ENCODE measurements at regions not wholly inside any gene's neighbourhood (a gene's known extent, or its start where the extent isn't known, plus 50 kb on each side); places are given as distances from the start of the nearest gene placed in this dataset.
A peak's percentile ranks its signal among the peaks of the same experiment; 100 is the strongest.

- Mint-ChIP-seq H3K27ac (no peak overlapping the region), H3K4me3 (no peak overlapping the region), H3K4me1 (no peaks in the 10 kb centered on the region), H3K9me3 (peaks cover 5% of the 10 kb centered on the region), H3K27me3 (ENCODE audit: low read depth, poor library complexity) (peaks cover 7% of the 10 kb centered on the region), H3K36me3 (ENCODE audit: low read depth) (no peaks in the 10 kb centered on the region)
- no peak for TF ChIP-seq CTCF (IDR thresholded peaks at IDR 0.05)
- no peak for DNase-seq
Measured at GRCh38 chr2:126518196-126518595, 137.8 kb upstream of the GYPC start.

GRCh38 chr2:126527836-126528490 is 128.0 kb upstream of the GYPC start:
- Mint-ChIP-seq H3K4me1 (no peaks in the 10 kb centered on the region), H3K4me3 (no peak overlapping the region), H3K27ac (no peak overlapping the region), H3K36me3 (ENCODE audit: low read depth) (no peaks in the 10 kb centered on the region), H3K9me3 (no peaks in the 10 kb centered on the region), H3K27me3 (ENCODE audit: low read depth, poor library complexity) (peaks cover 13% of the 10 kb centered on the region)
- peak; percentile 59 for DNase-seq
- peak; percentile 53 for TF ChIP-seq CTCF (IDR thresholded peaks at IDR 0.05)

- H3K4me3 Mint-ChIP-seq: no peak overlapping the region
- DNase-seq: no peak
- H3K27me3 Mint-ChIP-seq (ENCODE audit: low read depth, poor library complexity): peaks cover 17% of the 10 kb centered on the region
- no peak for TF ChIP-seq CTCF (IDR thresholded peaks at IDR 0.05)
- no peak overlapping the region for H3K27ac Mint-ChIP-seq
- H3K36me3 Mint-ChIP-seq (ENCODE audit: low read depth): no peaks in the 10 kb centered on the region
- no peaks in the 10 kb centered on the region for H3K4me1 Mint-ChIP-seq
- H3K9me3 Mint-ChIP-seq: no peaks in the 10 kb centered on the region
Measured at GRCh38 chr2:126531029-126531428, 124.9 kb upstream of the GYPC start.

- H3K4me1 Mint-ChIP-seq: no peaks in the 10 kb centered on the region
- H3K27me3 Mint-ChIP-seq (ENCODE audit: low read depth, poor library complexity): peaks cover 17% of the 10 kb centered on the region
- H3K36me3 Mint-ChIP-seq (ENCODE audit: low read depth): no peaks in the 10 kb centered on the region
- peaks cover 1% of the 10 kb centered on the region for H3K9me3 Mint-ChIP-seq
- no peak for TF ChIP-seq CTCF (IDR thresholded peaks at IDR 0.05)
- no peak overlapping the region for H3K4me3 Mint-ChIP-seq
- no peak for DNase-seq
- no peak overlapping the region for H3K27ac Mint-ChIP-seq
Measured at GRCh38 chr2:126534478-126534877, 121.5 kb upstream of the GYPC start.

DNA sequence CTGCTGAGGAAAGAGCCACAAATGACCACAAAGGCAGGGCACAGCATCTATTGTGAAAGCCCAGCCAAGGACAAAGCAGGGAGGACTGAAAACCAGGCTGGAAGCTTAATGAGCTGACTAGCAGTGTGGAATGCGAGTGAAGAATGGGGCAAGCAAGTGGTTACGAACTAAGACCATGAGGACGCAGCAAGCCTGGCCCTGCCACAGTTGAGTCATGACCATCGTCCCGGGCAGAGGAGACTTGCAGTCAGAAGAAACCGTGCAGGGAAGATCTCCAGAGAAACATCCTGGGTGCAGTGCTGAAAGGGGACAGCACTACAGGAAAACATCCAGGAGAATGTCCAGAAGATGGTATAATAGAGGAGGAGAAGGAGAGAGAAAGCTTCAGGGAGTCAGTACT is 120.5 kb upstream of the GYPC start:
- Mint-ChIP-seq H3K9me3 (peaks cover 11% of the 10 kb centered on the region), H3K36me3 (ENCODE audit: low read depth) (no peaks in the 10 kb centered on the region), H3K4me1 (no peaks in the 10 kb centered on the region), H3K27ac (no peak overlapping the region), H3K27me3 (ENCODE audit: low read depth, poor library complexity) (peaks cover 21% of the 10 kb centered on the region), H3K4me3 (no peak overlapping the region)
- TF ChIP-seq CTCF (IDR thresholded peaks at IDR 0.05): no peak
- no peak for DNase-seq

DNA sequence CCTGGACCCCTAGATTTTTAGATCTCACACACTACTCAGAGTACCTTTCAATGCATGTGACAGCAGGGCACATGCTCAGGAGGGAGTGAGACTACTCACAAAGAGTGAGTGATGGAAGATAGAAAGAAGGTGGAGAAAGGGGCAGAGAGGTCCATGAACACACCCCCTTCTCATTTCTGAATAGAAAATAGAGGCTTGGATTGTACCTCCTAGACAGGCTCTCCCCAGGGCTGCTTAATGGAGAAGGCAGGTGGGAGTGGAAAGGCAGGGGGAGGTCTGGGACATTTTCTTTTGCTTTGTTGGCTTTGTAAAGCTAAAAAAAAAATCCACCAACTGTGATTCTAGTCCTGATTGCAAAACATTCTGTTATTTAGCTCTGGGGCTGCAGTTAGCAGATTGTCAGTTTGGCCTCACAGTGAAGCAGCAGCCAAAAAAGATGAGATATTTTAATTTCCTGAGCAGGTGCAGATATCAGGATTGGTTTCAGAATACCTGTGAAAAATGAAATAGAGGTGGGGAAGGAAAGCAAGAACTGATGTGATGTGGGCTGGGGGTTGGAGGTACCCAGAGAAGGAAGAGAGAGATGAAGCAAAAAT is 119.3 kb upstream of the GYPC start:
- Mint-ChIP-seq H3K9me3 (peaks cover 20% of the 10 kb centered on the region), H3K27me3 (ENCODE audit: low read depth, poor library complexity) (peaks cover 17% of the 10 kb centered on the region), H3K27ac (no peak overlapping the region), H3K36me3 (ENCODE audit: low read depth) (no peaks in the 10 kb centered on the region), H3K4me3 (no peak overlapping the region), H3K4me1 (no peaks in the 10 kb centered on the region)
- TF ChIP-seq CTCF (IDR thresholded peaks at IDR 0.05): no peak
- DNase-seq: no peak

Measured in nephron progenitor cell (in vitro differentiated cells).